HepG2 (cell line): ENCODE measurements at regions not wholly inside any gene's neighbourhood (a gene's known extent, or its start where the extent isn't known, plus 50 kb on each side); places are given as distances from the start of the nearest gene placed in this dataset.

Experiments used
- ATAC-seq: fragments of 200-7000 bp; cut with Tn5 transposase; 3 replicates; pipeline ENCODE4 v1.9.1; 2020; ENCODE audit warnings: mild to moderate bottlenecking, moderate library complexity
- BruUV-seq: library from RNA; stranded (reverse); fragments of 400-500 nt; replicated peaks from 2 replicates; lab custom pipeline; 2021; lab: Mats Ljungman, UMichigan
- CTCF ChIA-PET: fragments of 300-600 bp; formaldehyde crosslinking; extraction: SDS; loops from one replicate; lab custom pipeline; 2021; ENCODE audit warnings: low total read pairs, inconsistent platforms, low intra/inter-chr PET ratio; lab: Yijun Ruan, JAX
- POLR2A ChIA-PET: fragments of 350-600 bp; sonication (Branson Sonifier 250); formaldehyde crosslinking; loops from one replicate; lab custom pipeline; 2020; ENCODE audit warnings: antibody characterized with exemption, inconsistent platforms; lab: Yijun Ruan, JAX
- DNase-seq: peaks from one replicate; pipeline ENCODE4 v3.0.0-alpha.2; 2015; ENCODE audit warnings: low spot score
- FAIRE-seq: peaks from 3 replicates; lab custom pipeline; 2011; peaks lifted over from hg19 to GRCh38; lab: Jason Lieb, UNC
- H2AFZ ChIP-seq: one replicate; pipeline ENCODE4 v1.6.1; 2011; ENCODE audit warnings: low read length, inconsistent platforms
- H3K27ac ChIP-seq: fragments of 300-600 bp; 3 replicates; pipeline ENCODE4 v1.8.0; 2011; ENCODE audit warnings: mixed run types, mild to moderate bottlenecking, mixed read lengths, low read length, inconsistent platforms; ENCODE audit not compliant: insufficient read depth; ENCODE audit errors: extremely low read length
- H3K27me3 ChIP-seq, 2 experiments: fragments of 200-600 bp in 1 of 2; 2 replicates in 1 of 2; 3 replicates in 1 of 2; pipeline versions ENCODE4 v1.6.0 to v1.8.0; 2011; ENCODE audit warnings: low read length in 2 of 2, mild to moderate bottlenecking in 2 of 2, moderate library complexity in 2 of 2, inconsistent platforms in 1 of 2; ENCODE audit not compliant: insufficient read depth in 2 of 2, control insufficient read depth in 1 of 2
- H3K36me3 ChIP-seq, 2 experiments: fragments of 200-600 bp in 1 of 2; replicated peaks in 1 of 2; 2 replicates in 1 of 2; 3 replicates in 1 of 2; pipeline versions ENCODE4 v1.5.1 to v1.8.0; 2011; ENCODE audit warnings: low read length in 2 of 2, inconsistent platforms in 1 of 2; ENCODE audit not compliant: insufficient read depth in 2 of 2, control insufficient read depth in 1 of 2
- H3K4me1 ChIP-seq: 2 replicates; pipeline ENCODE4 v1.5.1; 2012; ENCODE audit warnings: low read length, inconsistent platforms; ENCODE audit not compliant: insufficient read depth
- H3K4me2 ChIP-seq: 2 replicates; pipeline ENCODE4 v1.6.0; 2011; ENCODE audit warnings: low read depth, low read length, inconsistent platforms
- H3K4me3 ChIP-seq, 3 experiments: fragments of 200-600 bp in 1 of 3; sonication (generic), shearing (Covaris generic) in 1 of 3; replicated peaks in 1 of 3; 2 replicates each; pipeline ENCODE4 v1.5.1; 2011 to 2016; ENCODE audit warnings: low read length in 3 of 3, inconsistent platforms in 2 of 3, low read depth in 2 of 3, mild to moderate bottlenecking in 2 of 3, control low read depth in 1 of 3, mixed read lengths in 1 of 3; ENCODE audit not compliant: insufficient read depth in 1 of 3
- H3K79me2 ChIP-seq: one replicate; pipeline ENCODE4 v1.6.1; 2011; ENCODE audit warnings: low read length, inconsistent platforms; ENCODE audit not compliant: insufficient read depth
- H3K9ac ChIP-seq: 2 replicates; pipeline ENCODE4 v1.6.0; 2011; ENCODE audit warnings: mild to moderate bottlenecking, low read depth, low read length, inconsistent platforms; ENCODE audit not compliant: insufficient read depth
- H3K9me3 ChIP-seq: 2 replicates; pipeline ENCODE4 v1.5.1; 2012; ENCODE audit warnings: mild to moderate bottlenecking, low read length
- H4K20me1 ChIP-seq: 2 replicates; pipeline ENCODE4 v1.6.0; 2011; ENCODE audit warnings: inconsistent platforms, mild to moderate bottlenecking, low read length, moderate library complexity; ENCODE audit not compliant: insufficient read depth
- JDP2 ChIP-seq: sonication (generic); formaldehyde crosslinking; IDR thresholded peaks from 2 replicates; pipeline ENCODE4 v1.8.1; 2022; ENCODE audit warnings: missing genetic modification reagents, borderline replicate concordance
- MYC ChIP-seq: sonication (generic); formaldehyde crosslinking; IDR thresholded peaks from 2 replicates; pipeline ENCODE4 v1.9.0; 2021; ENCODE audit warnings: missing genetic modification reagents, borderline replicate concordance
- TCF7L2 ChIP-seq: IDR thresholded peaks from 2 replicates; pipeline ENCODE4 v1.6.1; 2011; ENCODE audit warnings: mild to moderate bottlenecking, low read depth, low read length, moderate library complexity
- ZBTB40 ChIP-seq, 2 experiments: fragments of 450-650 bp in 1 of 2; sonication (generic) in 1 of 2; formaldehyde crosslinking in 1 of 2; IDR thresholded peaks; 2 replicates each; pipeline versions ENCODE4 v1.6.1 to v1.8.0; 2016 to 2022; ENCODE audit warnings: antibody characterized with exemption in 1 of 2, mild to moderate bottlenecking in 1 of 2, missing genetic modification reagents in 1 of 2
- ZNF296 ChIP-seq: sonication (generic); formaldehyde crosslinking; conservative IDR thresholded peaks from 2 replicates; pipeline ENCODE4 v1.5.0; 2020; ENCODE audit warnings: mild to moderate bottlenecking, missing genetic modification reagents
- ZNF703 ChIP-seq: sonication (generic); formaldehyde crosslinking; IDR thresholded peaks from 2 replicates; pipeline ENCODE4 v1.5.1; 2020; ENCODE audit warnings: missing genetic modification reagents, mild to moderate bottlenecking, moderate library complexity, borderline replicate concordance
- WGBS: methylation state at CpG from one replicate; pipeline ENCODE4 v1.1.6; 2017; ENCODE audit warnings: low lambda C conversion rate; 5-methylcytosine and 5-hydroxymethylcytosine counted together
- in situ Hi-C: cut with HindIII; loops from 2 replicates; pipeline ENCODE4 v1.10.0; 2017; ENCODE audit warnings: low pct_unique_long_range_greater_than_20kb; ENCODE audit not compliant: extremely low pct_ligation_motif_present
- intact Hi-C: fragments of 100-400 bp; cut with micrococcal nuclease; formaldehyde crosslinking; loops from one replicate; pipeline ENCODE4 v1.10.0; 2022; ENCODE audit not compliant: unreplicated experiment

DNA sequence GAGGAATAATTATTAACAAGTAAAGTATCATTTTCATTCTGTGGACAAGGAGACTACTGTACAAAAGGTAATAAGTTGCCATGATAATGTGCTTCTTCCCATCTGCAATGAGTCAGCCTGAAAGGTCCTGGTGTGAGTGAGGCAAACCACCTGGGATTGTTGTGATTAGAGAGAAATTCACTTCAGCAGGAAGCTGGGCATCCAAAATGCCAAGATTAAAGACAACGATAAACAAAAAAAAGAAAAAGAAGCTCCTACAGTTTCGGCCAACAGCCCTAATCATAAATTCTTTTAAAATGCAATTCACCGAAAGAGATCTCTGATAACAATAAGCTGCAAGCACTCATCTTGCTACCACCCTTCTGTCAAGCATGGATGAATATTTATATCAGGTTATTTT lies 507.8 kb downstream of the TUSC7 start:
- H3K36me3 ChIP-seq, result no peaks in the 10 kb centered on the region
- ATAC-seq (no peak), FAIRE-seq (no peak), DNase-seq (no peak)
- no peaks in the 10 kb centered on the region for H3K27me3 ChIP-seq
- no peaks in the 10 kb centered on the region for H3K79me2 ChIP-seq
- no TSS peak for BruUV-seq
- no peak overlapping the region for H3K4me3 ChIP-seq
- no peaks in the 10 kb centered on the region for H3K4me1 ChIP-seq
- POLR2A ChIA-PET, result no interaction called here
- in situ Hi-C loops, result no loop called here
- H3K4me2 ChIP-seq, result no peak overlapping the region
- intact Hi-C loops, result no loop called here
- TF ChIP-seq JDP2 (CRISPR knock-in tag) (no peak), TCF7L2 (no peak), MYC (CRISPR knock-in tag) (no peak), ZNF296 (CRISPR knock-in tag) (no peak), ZBTB40 (IDR thresholded peaks at IDR 0.05) (no peak), ZBTB40 (CRISPR knock-in tag; IDR thresholded peaks at IDR 0.05) (no peak), ZNF703 (CRISPR knock-in tag) (no peak)
- CTCF ChIA-PET, result no interaction called here
- no peak overlapping the region for H2AFZ ChIP-seq
- H3K9ac ChIP-seq, result no peak overlapping the region
- no peak overlapping the region for H3K27ac ChIP-seq
- no peaks in the 10 kb centered on the region for H3K9me3 ChIP-seq
- WGBS, result 17% methylated on average over 3 of the region's 3 CpGs
- H4K20me1 ChIP-seq, result no peaks in the 10 kb centered on the region
